IPS-18a (cell line): ENCODE measurements at regions not wholly inside any gene's neighbourhood (a gene's known extent, or its start where the extent isn't known, plus 50 kb on each side); places are given as distances from the start of the nearest gene placed in this dataset.

Experiments
- H3K27ac ChIP-seq: one replicate; pipeline ENCODE4 v1.5.1; 2013; ENCODE audit warnings: low read length
- H3K27me3 ChIP-seq: one replicate; pipeline ENCODE4 v1.6.1; 2013; ENCODE audit warnings: mild to moderate bottlenecking, low read length; ENCODE audit not compliant: control insufficient read depth, insufficient read depth
- H3K36me3 ChIP-seq: one replicate; pipeline ENCODE4 v1.6.1; 2013; ENCODE audit warnings: low read depth, low read length; ENCODE audit not compliant: control insufficient read depth
- H3K4me1 ChIP-seq: one replicate; pipeline ENCODE4 v1.6.1; 2013; ENCODE audit warnings: low read depth, low read length; ENCODE audit not compliant: control insufficient read depth
- H3K4me3 ChIP-seq: one replicate; pipeline ENCODE4 v1.5.1; 2013; ENCODE audit warnings: low read length
- H3K9ac ChIP-seq: one replicate; pipeline ENCODE4 v1.6.1; 2013; ENCODE audit warnings: mild to moderate bottlenecking, low read length, moderate library complexity
- H3K9me3 ChIP-seq: one replicate; pipeline ENCODE4 v1.6.1; 2013; ENCODE audit warnings: low read depth, low read length; ENCODE audit not compliant: control insufficient read depth

DNA sequence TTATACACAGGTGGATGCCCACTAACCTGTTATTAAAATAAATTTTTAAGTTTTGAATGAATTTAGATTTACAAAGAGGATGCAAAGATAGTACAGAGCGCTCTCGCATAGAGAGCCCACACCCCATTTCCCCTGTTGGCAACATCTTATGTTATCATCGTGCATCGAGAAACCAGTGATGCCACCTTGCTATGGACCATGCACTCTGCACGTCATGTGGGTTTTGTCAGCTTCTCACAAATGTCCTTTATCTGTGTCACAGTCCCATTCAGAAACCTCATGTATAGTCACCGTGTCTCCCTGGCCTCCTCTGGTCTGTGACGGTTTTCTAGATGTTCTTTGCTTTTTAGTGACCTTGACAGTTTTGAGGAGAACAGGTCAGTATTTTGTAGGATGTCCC lies 60.0 kb downstream of the ING1 start:
- Histone ChIP-seq H3K36me3 (no peaks in the 10 kb centered on the region), H3K9ac (no peak overlapping the region), H3K27ac (no peak overlapping the region), H3K27me3 (no peaks in the 10 kb centered on the region), H3K4me3 (no peak overlapping the region), H3K9me3 (no peaks in the 10 kb centered on the region), H3K4me1 (no peaks in the 10 kb centered on the region)

DNA sequence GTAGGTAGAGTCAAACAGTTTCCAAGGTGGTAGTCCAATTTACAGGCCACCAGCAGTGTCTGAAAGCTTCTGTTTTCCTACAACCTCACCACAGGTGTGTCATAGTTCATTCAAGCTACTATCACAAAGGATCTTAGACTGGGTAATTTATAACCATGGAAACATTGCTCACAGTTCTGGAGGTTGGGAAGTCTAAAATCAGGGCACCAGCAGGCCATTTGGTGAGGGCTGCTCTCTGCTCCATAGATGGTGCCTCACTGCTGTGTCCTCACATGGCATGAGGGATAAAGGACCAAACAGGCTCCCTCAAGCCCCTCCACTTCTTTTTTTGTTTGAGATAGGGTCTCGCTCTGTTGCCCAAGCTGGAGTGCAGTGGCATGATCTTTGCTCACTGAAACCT lies 60.6 kb downstream of the ING1 start:
- H3K4me1 ChIP-seq = no peaks in the 10 kb centered on the region
- H3K9ac ChIP-seq = no peak overlapping the region
- no peaks in the 10 kb centered on the region for H3K27me3 ChIP-seq

DNA sequence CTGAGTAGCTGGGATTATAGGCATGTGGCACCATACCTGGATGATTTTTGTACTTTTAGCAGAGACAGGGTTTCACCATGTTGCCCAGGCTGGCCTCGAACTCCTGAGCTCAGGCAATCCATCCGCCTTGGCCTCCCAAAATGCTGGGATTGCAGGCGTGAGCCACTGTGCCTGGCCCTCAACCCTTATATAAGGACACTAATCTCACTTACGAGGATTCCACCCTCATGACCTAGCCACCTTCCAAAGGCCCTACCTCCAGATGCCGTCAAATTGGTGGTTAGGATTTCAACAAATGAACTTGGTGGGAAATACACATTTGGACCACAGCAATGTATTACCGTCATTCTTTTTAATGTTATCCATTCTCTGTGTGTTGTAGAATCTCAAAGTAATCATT lies 61.0 kb downstream of the ING1 start:
- no peaks in the 10 kb centered on the region for H3K36me3 ChIP-seq
- H3K9ac ChIP-seq = no peak overlapping the region
- H3K4me3 ChIP-seq = no peak overlapping the region
- H3K27ac ChIP-seq = no peak overlapping the region
- H3K27me3 ChIP-seq = no peaks in the 10 kb centered on the region
- no peaks in the 10 kb centered on the region for H3K4me1 ChIP-seq
- no peaks in the 10 kb centered on the region for H3K9me3 ChIP-seq

More for the DNA sequence above, 60.6 kb downstream of the ING1 start:
- no peaks in the 10 kb centered on the region for H3K36me3 ChIP-seq
- H3K27ac ChIP-seq = no peak overlapping the region
- H3K4me3 ChIP-seq = no peak overlapping the region
- H3K9me3 ChIP-seq = no peaks in the 10 kb centered on the region

DNA sequence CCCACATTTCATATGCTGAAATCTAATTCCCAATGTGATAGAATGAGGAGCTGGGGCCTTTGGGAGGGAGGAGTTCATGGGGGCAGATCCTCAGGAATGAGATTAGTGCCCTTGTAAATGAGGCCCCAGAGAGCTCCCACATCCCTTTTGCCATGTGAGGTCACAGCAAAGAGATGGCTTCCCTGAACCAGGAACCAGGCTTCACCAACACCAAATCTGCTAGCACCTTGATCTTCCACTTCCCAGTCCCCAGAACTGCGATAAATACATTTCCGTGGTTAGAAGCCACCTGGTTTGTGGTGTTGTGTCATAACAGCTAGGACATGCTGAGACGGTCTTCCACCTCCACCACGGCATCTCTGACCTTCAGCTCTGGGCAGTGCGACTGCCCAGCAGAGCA lies 62.1 kb downstream of the ING1 start:
- no peaks in the 10 kb centered on the region for H3K9me3 ChIP-seq
- H3K36me3 ChIP-seq = no peaks in the 10 kb centered on the region
- no peaks in the 10 kb centered on the region for H3K4me1 ChIP-seq
- no peak overlapping the region for H3K9ac ChIP-seq
- H3K27ac ChIP-seq = no peak overlapping the region
- H3K27me3 ChIP-seq = no peaks in the 10 kb centered on the region
- no peak overlapping the region for H3K4me3 ChIP-seq

DNA sequence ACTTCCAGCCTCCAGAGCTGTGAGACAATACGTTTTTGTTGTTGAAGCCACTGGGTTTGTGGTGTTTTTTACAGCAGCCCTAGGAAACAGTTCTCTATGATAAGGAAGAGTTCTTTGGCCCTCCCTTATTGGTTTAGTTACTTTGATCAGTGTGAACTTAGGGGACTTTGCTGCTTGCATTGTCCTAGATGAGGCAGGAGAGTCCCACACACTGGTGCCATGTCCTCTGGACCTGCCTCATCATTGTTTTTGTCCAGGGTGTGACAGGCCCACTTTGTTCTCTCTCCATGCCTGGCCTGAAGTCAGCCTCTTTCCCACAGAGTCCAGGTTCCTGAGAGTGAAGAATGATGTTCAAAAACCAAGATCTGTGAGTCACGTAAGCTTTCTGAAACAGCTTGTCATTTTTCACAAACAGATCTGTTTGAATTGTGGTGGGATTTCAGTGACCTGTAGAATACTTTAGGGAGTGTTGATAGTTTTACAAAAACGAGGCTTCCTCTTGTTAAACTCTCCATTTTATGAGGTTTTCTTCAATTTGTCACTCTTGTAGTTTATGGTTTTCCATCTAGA lies 63.8 kb downstream of the ING1 start:
- Histone ChIP-seq H3K9me3 (no peaks in the 10 kb centered on the region), H3K4me1 (no peaks in the 10 kb centered on the region), H3K4me3 (no peak overlapping the region), H3K27ac (no peak overlapping the region), H3K27me3 (no peaks in the 10 kb centered on the region), H3K36me3 (no peaks in the 10 kb centered on the region), H3K9ac (no peak overlapping the region)

DNA sequence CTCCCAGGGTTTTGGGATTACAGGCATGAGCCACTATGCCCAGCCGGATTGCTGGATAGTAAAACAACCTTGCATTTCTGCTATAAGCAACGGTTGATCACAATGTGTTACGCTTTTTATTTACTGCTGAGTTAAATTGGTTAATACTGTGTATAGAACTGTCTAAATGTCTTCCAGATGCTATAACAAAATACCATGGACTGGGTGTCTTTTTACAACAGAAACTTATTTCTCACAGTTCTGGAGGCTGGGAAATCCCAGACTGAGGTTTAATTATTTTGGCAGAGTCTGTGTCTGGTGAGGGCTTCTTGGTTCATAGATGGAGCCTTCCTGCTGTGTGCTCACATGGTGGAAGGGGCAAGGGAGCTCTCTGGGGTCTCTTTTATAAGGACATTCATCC lies 65.5 kb downstream of the ING1 start:
- H3K4me1 ChIP-seq = no peaks in the 10 kb centered on the region

DNA sequence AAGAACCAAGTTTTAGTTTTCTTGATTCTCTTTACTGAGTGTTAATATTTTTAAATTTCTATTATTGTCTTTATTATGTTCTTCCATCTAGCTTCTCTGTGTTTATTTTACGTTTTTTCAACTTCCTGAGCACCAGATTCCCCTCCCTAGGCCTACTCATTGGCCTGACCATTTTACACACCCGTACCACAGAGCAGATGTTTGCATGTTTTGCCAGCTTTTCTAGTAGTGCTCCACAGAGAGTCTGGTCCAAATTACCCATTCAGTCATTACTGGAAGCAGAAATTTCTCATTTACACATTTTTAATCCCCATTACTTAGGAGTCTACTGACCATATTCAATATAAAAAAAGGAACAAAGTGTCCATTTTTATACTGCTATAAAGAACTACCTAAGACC lies 66.9 kb downstream of the ING1 start:
- H3K36me3 ChIP-seq = no peaks in the 10 kb centered on the region

More for the DNA sequence above, 65.5 kb downstream of the ING1 start:
- no peak overlapping the region for H3K4me3 ChIP-seq
- no peaks in the 10 kb centered on the region for H3K27me3 ChIP-seq
- H3K9ac ChIP-seq = no peak overlapping the region
- H3K27ac ChIP-seq = no peak overlapping the region
- H3K9me3 ChIP-seq = no peaks in the 10 kb centered on the region
- H3K36me3 ChIP-seq = no peaks in the 10 kb centered on the region

DNA sequence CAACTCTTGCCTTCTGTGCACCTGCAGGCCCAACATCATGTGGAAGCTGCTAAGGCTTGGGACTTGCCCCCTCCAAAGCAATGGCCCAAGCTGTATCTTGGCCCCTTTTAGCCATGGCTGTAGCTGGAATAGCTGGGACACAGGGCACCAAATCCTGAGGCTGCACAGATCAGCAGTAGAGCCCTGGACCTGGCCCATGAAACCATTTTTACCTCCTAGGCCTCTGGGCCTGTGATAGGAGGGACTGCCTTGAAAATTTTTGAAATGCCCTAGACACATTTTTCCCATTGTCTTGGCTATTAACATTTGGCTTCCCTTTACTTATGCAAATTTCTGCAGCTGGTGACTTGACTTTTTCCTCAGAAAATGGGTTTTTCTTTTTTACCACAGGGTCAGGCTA lies 68.7 kb downstream of the ING1 start:
- Histone ChIP-seq H3K27me3 (no peaks in the 10 kb centered on the region), H3K4me3 (no peak overlapping the region), H3K27ac (no peak overlapping the region), H3K9ac (no peak overlapping the region), H3K36me3 (no peaks in the 10 kb centered on the region), H3K4me1 (no peaks in the 10 kb centered on the region), H3K9me3 (no peaks in the 10 kb centered on the region)

More for the DNA sequence above, 66.9 kb downstream of the ING1 start:
- no peak overlapping the region for H3K27ac ChIP-seq
- no peak overlapping the region for H3K4me3 ChIP-seq
- H3K27me3 ChIP-seq = no peaks in the 10 kb centered on the region
- no peaks in the 10 kb centered on the region for H3K9me3 ChIP-seq
- no peaks in the 10 kb centered on the region for H3K4me1 ChIP-seq
- no peak overlapping the region for H3K9ac ChIP-seq

DNA sequence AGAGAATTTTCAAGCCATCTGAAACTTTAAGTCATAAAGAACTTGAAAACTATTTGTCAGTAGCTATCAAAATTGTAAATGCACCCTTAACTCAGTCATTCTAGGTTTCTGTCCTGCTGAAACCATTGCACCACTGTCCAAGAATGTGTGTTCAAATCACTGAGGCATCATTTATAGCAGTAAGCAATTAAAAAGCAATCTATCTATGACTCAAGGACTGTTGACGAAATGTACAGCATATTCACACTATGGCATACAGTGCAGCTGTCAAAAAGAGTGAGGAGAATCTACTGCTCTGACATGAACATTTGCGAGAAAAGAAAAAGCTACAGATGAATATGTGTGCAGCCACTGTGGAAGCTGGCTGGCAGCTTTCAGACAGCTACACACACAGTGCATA lies 71.2 kb downstream of the ING1 start:
- H3K4me3 ChIP-seq = no peak overlapping the region
- H3K27ac ChIP-seq = no peak overlapping the region
- no peaks in the 10 kb centered on the region for H3K27me3 ChIP-seq
- no peaks in the 10 kb centered on the region for H3K36me3 ChIP-seq
- no peak overlapping the region for H3K9ac ChIP-seq
- H3K4me1 ChIP-seq = no peaks in the 10 kb centered on the region
- no peaks in the 10 kb centered on the region for H3K9me3 ChIP-seq

DNA sequence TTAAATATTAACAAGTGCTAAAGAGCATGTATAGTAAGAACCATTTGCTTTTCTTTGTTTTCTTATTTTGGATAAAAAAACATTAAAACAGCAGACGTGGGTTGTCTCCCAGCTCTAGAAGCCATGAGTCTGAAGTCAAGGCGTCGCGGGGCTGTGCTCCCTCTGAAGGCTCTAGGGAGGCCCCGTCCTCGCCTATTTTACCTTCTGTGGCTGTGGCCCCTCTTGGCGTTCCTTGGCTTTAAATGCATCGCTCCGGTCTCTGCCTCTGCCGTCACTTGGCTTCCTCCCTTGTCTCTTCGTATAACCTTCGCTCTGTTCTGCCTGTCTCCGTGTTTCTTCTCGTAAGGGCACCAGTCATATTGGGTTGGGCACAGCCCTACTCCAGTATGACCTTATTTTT lies 75.3 kb downstream of the ING1 start:
- H3K9ac ChIP-seq = no peak overlapping the region
- H3K36me3 ChIP-seq = no peaks in the 10 kb centered on the region
- no peaks in the 10 kb centered on the region for H3K4me1 ChIP-seq
- no peaks in the 10 kb centered on the region for H3K27me3 ChIP-seq
- no peaks in the 10 kb centered on the region for H3K9me3 ChIP-seq
- H3K27ac ChIP-seq = no peak overlapping the region
- H3K4me3 ChIP-seq = no peak overlapping the region

DNA sequence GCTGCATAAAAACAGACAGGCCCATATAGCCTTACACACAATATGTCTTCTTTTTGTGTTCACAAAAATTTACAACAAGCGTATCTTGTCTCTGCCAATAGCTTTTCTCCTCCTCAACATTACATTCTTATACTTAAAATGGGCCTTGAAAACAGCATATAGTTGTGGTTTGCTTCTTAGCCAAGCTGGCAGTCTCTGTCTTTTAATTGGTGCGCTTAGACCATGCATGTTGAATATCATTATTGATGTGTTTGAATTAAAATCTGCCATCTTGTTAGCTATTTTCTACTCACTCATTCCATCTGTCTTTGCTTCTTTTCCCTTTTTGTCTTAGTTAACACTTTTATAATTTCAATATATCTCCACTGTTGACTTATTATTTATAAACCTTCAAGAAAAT lies 76.4 kb downstream of the ING1 start:
- H3K27me3 ChIP-seq = peaks cover 7% of the 10 kb centered on the region
- no peaks in the 10 kb centered on the region for H3K36me3 ChIP-seq
- no peak overlapping the region for H3K4me3 ChIP-seq
- no peaks in the 10 kb centered on the region for H3K4me1 ChIP-seq
- H3K9me3 ChIP-seq = no peaks in the 10 kb centered on the region
- H3K9ac ChIP-seq = no peak overlapping the region
- H3K27ac ChIP-seq = no peak overlapping the region

DNA sequence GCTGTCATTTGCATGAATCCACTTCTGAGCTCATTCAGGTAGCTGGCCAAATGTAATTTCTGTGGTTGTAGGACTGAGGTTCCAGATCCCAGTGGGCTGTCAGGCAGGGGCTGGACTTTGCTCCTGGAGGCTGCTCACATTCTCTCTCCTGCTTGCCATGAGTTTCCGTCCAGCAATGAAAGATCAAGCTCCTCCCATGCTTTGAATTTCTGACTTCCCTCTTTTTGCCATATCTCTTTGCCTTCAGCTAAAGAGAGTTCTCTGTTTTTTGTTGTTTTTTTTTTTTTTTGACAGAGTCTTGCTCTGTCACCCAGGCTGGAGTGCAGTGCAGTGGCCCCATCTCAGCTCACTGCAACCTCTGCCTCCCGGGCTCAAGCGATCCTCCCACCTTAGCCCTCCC lies 76.9 kb downstream of the ING1 start:
- Histone ChIP-seq H3K36me3 (no peaks in the 10 kb centered on the region), H3K4me1 (peaks cover 3% of the 10 kb centered on the region), H3K4me3 (no peak overlapping the region), H3K9me3 (no peaks in the 10 kb centered on the region), H3K9ac (no peak overlapping the region), H3K27ac (no peak overlapping the region), H3K27me3 (peaks cover 12% of the 10 kb centered on the region)
